Activated CD4-positive, alpha-beta T cell treated with anti-CD3 and anti-CD28 coated beads for 36 hours (primary cell): ENCODE measurements at regions not wholly inside any gene's neighbourhood (a gene's known extent, or its start where the extent isn't known, plus 50 kb on each side); places are given as distances from the start of the nearest gene placed in this dataset.
"Not testable (repeated sequence)": the region's sequence is repeated elsewhere in the genome, so short reads cannot be mapped to it uniquely, and the experiment has no call there.

Source experiments
- ATAC-seq: fragments of 200-7000 bp; cut with Tn5 transposase; one replicate; pipeline ENCODE4 v1.10.0; 2021; ENCODE audit warnings: mild to moderate bottlenecking, moderate library complexity
- CTCF ChIA-PET: fragments of 350-600 bp; sonication (Branson Sonifier 250); formaldehyde crosslinking; loops from one replicate; lab custom pipeline; 2021; ENCODE audit warnings: antibody characterized with exemption; lab: Charles Lee
- POLR2A ChIA-PET: fragments of 350-600 bp; sonication (Branson Sonifier 250); formaldehyde crosslinking; loops from one replicate; lab custom pipeline; 2021; ENCODE audit warnings: antibody characterized with exemption, inconsistent platforms; lab: Charles Lee
- DNase-seq: peaks from one replicate; pipeline ENCODE4 v3.0.0-alpha.2; 2020
- H3K27ac Mint-ChIP-seq: one replicate; pipeline ENCODE4 v1.8.0; 2021; ENCODE audit warnings: mixed read lengths
- H3K27me3 Mint-ChIP-seq: one replicate; pipeline ENCODE4 v1.8.0; 2021; ENCODE audit warnings: mixed read lengths
- H3K36me3 Mint-ChIP-seq: one replicate; pipeline ENCODE4 v1.8.0; 2021; ENCODE audit warnings: low read depth, mixed read lengths
- H3K4me1 Mint-ChIP-seq: one replicate; pipeline ENCODE4 v1.8.0; 2021; ENCODE audit warnings: mixed read lengths
- H3K4me3 Mint-ChIP-seq: one replicate; pipeline ENCODE4 v1.8.0; 2021; ENCODE audit warnings: mild to moderate bottlenecking, moderate library complexity, mixed read lengths
- H3K9me3 Mint-ChIP-seq: one replicate; pipeline ENCODE4 v1.8.0; 2021; ENCODE audit warnings: low read depth, mixed read lengths
- intact Hi-C, 2 experiments: fragments of 100-400 bp; cut with DNase I in 1 of 2; cut with micrococcal nuclease in 1 of 2; formaldehyde crosslinking; loops; one replicate each; pipeline versions ENCODE4 v1.14.2 to v1.15.1; 2022 to 2024; cut with DNase I, micrococcal nuclease

- H3K4me3 Mint-ChIP-seq, ATAC-seq, DNase-seq, H3K36me3 Mint-ChIP-seq, H3K9me3 Mint-ChIP-seq, H3K27me3 Mint-ChIP-seq, H3K27ac Mint-ChIP-seq, intact Hi-C loops, CTCF ChIA-PET, H3K4me1 Mint-ChIP-seq, POLR2A ChIA-PET: not testable (repeated sequence)
Measured at GRCh38 chr5:34223158-34223557, 180.1 kb upstream of the C1QTNF3 start.

- H3K36me3 Mint-ChIP-seq, H3K4me1 Mint-ChIP-seq, CTCF ChIA-PET, ATAC-seq, POLR2A ChIA-PET, DNase-seq, H3K27ac Mint-ChIP-seq, H3K9me3 Mint-ChIP-seq, intact Hi-C loops, H3K4me3 Mint-ChIP-seq, H3K27me3 Mint-ChIP-seq: not testable (repeated sequence)
Measured at GRCh38 chr5:34230402-34230801, 187.4 kb upstream of the C1QTNF3 start.

- H3K9me3 Mint-ChIP-seq, H3K27me3 Mint-ChIP-seq, CTCF ChIA-PET, H3K36me3 Mint-ChIP-seq, intact Hi-C loops, DNase-seq, ATAC-seq, POLR2A ChIA-PET: not testable (repeated sequence)
- peak overlapping the region; percentile 79 for H3K4me3 Mint-ChIP-seq
- peak overlapping the region; percentile 85 for H3K27ac Mint-ChIP-seq
- H3K4me1 Mint-ChIP-seq: peaks cover 16% of the 10 kb centered on the region
Measured at GRCh38 chr5:34243802-34244201, 200.8 kb upstream of the C1QTNF3 start.

- intact Hi-C loops, H3K9me3 Mint-ChIP-seq, CTCF ChIA-PET, H3K36me3 Mint-ChIP-seq, H3K27me3 Mint-ChIP-seq, POLR2A ChIA-PET: not testable (repeated sequence)
- Mint-ChIP-seq H3K4me3 (peak overlapping the region; percentile 79), H3K27ac (peak overlapping the region; percentile 85), H3K4me1 (peaks cover 16% of the 10 kb centered on the region)
- ATAC-seq: peak; percentile 96
- DNase-seq: peak; percentile 89
Measured at GRCh38 chr5:34244281-34245031, 201.4 kb upstream of the C1QTNF3 start.

- H3K4me1 Mint-ChIP-seq: peaks cover 16% of the 10 kb centered on the region
- H3K36me3 Mint-ChIP-seq, POLR2A ChIA-PET, DNase-seq, H3K4me3 Mint-ChIP-seq, H3K9me3 Mint-ChIP-seq, CTCF ChIA-PET, H3K27me3 Mint-ChIP-seq, intact Hi-C loops, H3K27ac Mint-ChIP-seq: not testable (repeated sequence)
- peak; percentile 90 for ATAC-seq
Measured at GRCh38 chr5:34245032-34245394, 202.0 kb upstream of the C1QTNF3 start.

GRCh38 chr5:34245813-34246212 lies 202.8 kb upstream of the C1QTNF3 start:
- H3K36me3 Mint-ChIP-seq, intact Hi-C loops, POLR2A ChIA-PET, H3K27me3 Mint-ChIP-seq, CTCF ChIA-PET, H3K9me3 Mint-ChIP-seq, ATAC-seq: not testable (repeated sequence)
- DNase-seq: peak; percentile 8
- peak overlapping the region; percentile 86 for H3K27ac Mint-ChIP-seq
- H3K4me3 Mint-ChIP-seq: peak overlapping the region; percentile 71
- H3K4me1 Mint-ChIP-seq: peaks cover 12% of the 10 kb centered on the region

- intact Hi-C loops, H3K27ac Mint-ChIP-seq, H3K4me3 Mint-ChIP-seq, DNase-seq, H3K36me3 Mint-ChIP-seq, ATAC-seq, H3K9me3 Mint-ChIP-seq, POLR2A ChIA-PET, CTCF ChIA-PET, H3K4me1 Mint-ChIP-seq, H3K27me3 Mint-ChIP-seq: not testable (repeated sequence)
Measured at GRCh38 chr5:34258598-34258997, 215.6 kb upstream of the C1QTNF3 start.

- H3K4me3 Mint-ChIP-seq, CTCF ChIA-PET, H3K9me3 Mint-ChIP-seq, POLR2A ChIA-PET, H3K4me1 Mint-ChIP-seq, H3K27ac Mint-ChIP-seq, DNase-seq, H3K27me3 Mint-ChIP-seq, ATAC-seq, H3K36me3 Mint-ChIP-seq, intact Hi-C loops: not testable (repeated sequence)
Measured at GRCh38 chr5:34261020-34261419, 218.0 kb upstream of the C1QTNF3 start.

GRCh38 chr5:34266151-34266550 lies 223.1 kb upstream of the C1QTNF3 start:
- H3K27me3 Mint-ChIP-seq, H3K9me3 Mint-ChIP-seq, H3K27ac Mint-ChIP-seq, DNase-seq, H3K36me3 Mint-ChIP-seq, intact Hi-C loops, H3K4me1 Mint-ChIP-seq, POLR2A ChIA-PET, ATAC-seq, CTCF ChIA-PET, H3K4me3 Mint-ChIP-seq: not testable (repeated sequence)

- ATAC-seq, intact Hi-C loops, CTCF ChIA-PET, H3K27ac Mint-ChIP-seq, H3K9me3 Mint-ChIP-seq, DNase-seq, H3K4me3 Mint-ChIP-seq, H3K27me3 Mint-ChIP-seq, POLR2A ChIA-PET, H3K36me3 Mint-ChIP-seq, H3K4me1 Mint-ChIP-seq: not testable (repeated sequence)
Measured at GRCh38 chr5:34296759-34297158, 253.7 kb upstream of the C1QTNF3 start.

GRCh38 chr5:34329201-34329600 lies 286.2 kb upstream of the C1QTNF3 start:
- H3K27me3 Mint-ChIP-seq, H3K4me1 Mint-ChIP-seq, H3K27ac Mint-ChIP-seq, POLR2A ChIA-PET, H3K36me3 Mint-ChIP-seq, CTCF ChIA-PET, ATAC-seq, DNase-seq, H3K4me3 Mint-ChIP-seq, intact Hi-C loops, H3K9me3 Mint-ChIP-seq: not testable (repeated sequence)

- H3K4me1 Mint-ChIP-seq, H3K9me3 Mint-ChIP-seq, H3K27me3 Mint-ChIP-seq, H3K36me3 Mint-ChIP-seq, ATAC-seq, DNase-seq, intact Hi-C loops, H3K4me3 Mint-ChIP-seq, POLR2A ChIA-PET, H3K27ac Mint-ChIP-seq, CTCF ChIA-PET: not testable (repeated sequence)
Measured at GRCh38 chr5:34329611-34330108, 286.6 kb upstream of the C1QTNF3 start.
